HUES64 (cell line): ENCODE measurements at regions not wholly inside any gene's neighbourhood (a gene's known extent, or its start where the extent isn't known, plus 50 kb on each side); places are given as distances from the start of the nearest gene placed in this dataset.

Source experiments
- H3K27ac ChIP-seq: 2 replicates; pipeline ENCODE4 v1.7.0; 2013; ENCODE audit warnings: low read depth, low read length, inconsistent platforms
- H3K27me3 ChIP-seq: 2 replicates; pipeline ENCODE4 v1.6.1; 2013; ENCODE audit warnings: mild to moderate bottlenecking, low read length; ENCODE audit not compliant: insufficient read depth
- H3K36me3 ChIP-seq: 2 replicates; pipeline ENCODE4 v1.6.1; 2013; ENCODE audit warnings: mild to moderate bottlenecking, low read length; ENCODE audit not compliant: insufficient read depth
- H3K4me1 ChIP-seq: 2 replicates; pipeline ENCODE4 v1.6.1; 2013; ENCODE audit warnings: mild to moderate bottlenecking, low read length, moderate library complexity; ENCODE audit not compliant: insufficient read depth
- H3K4me3 ChIP-seq: 2 replicates; pipeline ENCODE4 v1.5.1; 2013; ENCODE audit warnings: mild to moderate bottlenecking, low read length, moderate library complexity
- H3K9ac ChIP-seq: 2 replicates; pipeline ENCODE4 v1.6.1; 2013; ENCODE audit warnings: mild to moderate bottlenecking, low read depth, low read length
- H3K9me3 ChIP-seq: 2 replicates; pipeline ENCODE4 v1.6.1; 2013; ENCODE audit warnings: low read depth, low read length; ENCODE audit not compliant: insufficient read depth
- WGBS: fragments of 150-250, 120-280 bp; methylation state at CpG from one replicate; pipeline ENCODE4 v1.1.7; 2013; ENCODE audit warnings: missing lambda C conversion rate; 5-methylcytosine and 5-hydroxymethylcytosine counted together

- Histone ChIP-seq H3K36me3 (no peaks in the 10 kb centered on the region), H3K27me3 (no peaks in the 10 kb centered on the region), H3K9ac (no peak overlapping the region), H3K27ac (no peak overlapping the region), H3K9me3 (no peaks in the 10 kb centered on the region), H3K4me1 (no peaks in the 10 kb centered on the region), H3K4me3 (no peak overlapping the region)
- 92% methylated on average over 4 of the region's 4 CpGs for WGBS
Observed at GRCh38 chr6:113691260-113691656, 165.9 kb upstream of the MARCKS start.

DNA sequence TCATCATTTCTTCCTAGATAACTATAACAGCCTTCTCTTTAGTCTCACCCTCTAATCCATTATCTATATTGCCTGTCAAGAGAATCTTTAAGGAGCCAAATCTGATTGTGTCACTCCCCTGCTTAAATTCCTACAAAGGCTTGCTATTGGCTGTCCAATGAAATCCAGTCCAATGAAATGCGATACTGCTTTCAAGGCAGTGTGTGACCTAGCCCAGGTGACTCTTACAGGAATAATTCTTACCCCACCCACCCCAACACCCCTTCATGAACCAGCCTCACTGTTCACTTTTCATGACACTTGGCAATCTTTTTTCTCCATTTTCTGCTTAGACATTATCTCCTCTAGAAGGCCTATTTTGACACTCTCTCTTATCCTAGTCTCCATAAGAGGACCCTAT lies 163.3 kb upstream of the MARCKS start:
- no peaks in the 10 kb centered on the region for H3K36me3 ChIP-seq
- H3K27me3 ChIP-seq, result no peaks in the 10 kb centered on the region
- H3K27ac ChIP-seq, result no peak overlapping the region
- 95% methylated on average over 1 of the region's 1 CpG for WGBS
- no peaks in the 10 kb centered on the region for H3K9me3 ChIP-seq
- no peak overlapping the region for H3K9ac ChIP-seq
- no peak overlapping the region for H3K4me3 ChIP-seq
- H3K4me1 ChIP-seq, result no peaks in the 10 kb centered on the region

GRCh38 chr6:113694278-113695077 lies 162.7 kb upstream of the MARCKS start:
- 94% methylated on average over 2 of the region's 2 CpGs for WGBS
- no peaks in the 10 kb centered on the region for H3K27me3 ChIP-seq
- no peak overlapping the region for H3K27ac ChIP-seq
- no peaks in the 10 kb centered on the region for H3K4me1 ChIP-seq
- H3K9me3 ChIP-seq, result no peaks in the 10 kb centered on the region
- no peak overlapping the region for H3K9ac ChIP-seq
- no peaks in the 10 kb centered on the region for H3K36me3 ChIP-seq
- no peak overlapping the region for H3K4me3 ChIP-seq

DNA sequence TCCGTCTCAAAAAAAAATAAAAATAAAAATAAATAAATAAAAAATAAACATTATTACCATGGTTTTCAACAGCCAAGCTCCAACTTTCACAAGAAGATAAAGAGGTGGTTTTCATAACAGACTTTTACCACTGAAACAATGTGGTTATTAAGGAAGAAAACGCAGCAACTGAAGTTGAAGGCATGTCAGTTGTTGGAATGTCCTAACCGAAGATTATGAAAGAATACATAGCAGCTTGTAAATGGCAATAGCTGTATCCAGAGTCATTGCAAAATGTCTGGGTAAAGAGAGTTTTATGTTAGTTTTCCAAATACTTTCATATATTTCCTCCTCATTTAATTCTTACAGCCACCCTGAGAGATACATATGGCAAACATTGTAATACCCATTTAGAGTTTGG lies 161.6 kb upstream of the MARCKS start:
- Histone ChIP-seq H3K4me3 (no peak overlapping the region), H3K4me1 (no peaks in the 10 kb centered on the region), H3K9ac (no peak overlapping the region), H3K9me3 (no peaks in the 10 kb centered on the region), H3K27me3 (no peaks in the 10 kb centered on the region), H3K36me3 (no peaks in the 10 kb centered on the region), H3K27ac (no peak overlapping the region)
- WGBS, result 97% methylated on average over 2 of the region's 3 CpGs

DNA sequence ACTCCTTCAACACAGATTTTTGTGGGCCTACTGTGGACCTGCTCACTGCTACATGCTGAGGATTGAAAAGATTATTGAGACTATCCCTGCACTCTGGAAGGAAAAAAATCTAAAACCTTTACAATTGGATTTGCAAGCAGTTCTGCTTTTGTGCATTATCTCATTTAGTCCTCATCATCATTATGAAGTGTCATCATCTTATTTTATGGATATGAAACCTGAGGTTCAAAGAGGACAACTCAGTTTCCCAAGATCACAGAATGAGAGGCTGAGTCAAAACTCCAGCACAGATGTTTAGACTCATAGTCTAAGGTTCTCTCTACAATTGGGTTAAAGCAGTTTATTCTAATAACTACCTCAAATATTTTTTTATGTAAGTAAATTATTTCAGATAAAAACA lies 160.2 kb upstream of the MARCKS start:
- H3K9me3 ChIP-seq, result no peaks in the 10 kb centered on the region
- H3K4me3 ChIP-seq, result no peak overlapping the region
- H3K9ac ChIP-seq, result no peak overlapping the region
- H3K27ac ChIP-seq, result no peak overlapping the region
- H3K4me1 ChIP-seq, result no peaks in the 10 kb centered on the region
- no peaks in the 10 kb centered on the region for H3K27me3 ChIP-seq
- H3K36me3 ChIP-seq, result no peaks in the 10 kb centered on the region

- Histone ChIP-seq H3K27ac (no peak overlapping the region), H3K27me3 (no peaks in the 10 kb centered on the region), H3K9me3 (no peaks in the 10 kb centered on the region), H3K9ac (no peak overlapping the region), H3K4me1 (no peaks in the 10 kb centered on the region), H3K4me3 (no peak overlapping the region), H3K36me3 (no peaks in the 10 kb centered on the region)
- 87% methylated on average over 3 of the region's 4 CpGs for WGBS
Observed at GRCh38 chr6:113697632-113698410, 159.3 kb upstream of the MARCKS start.

- H3K27me3 ChIP-seq, result no peaks in the 10 kb centered on the region
- H3K4me1 ChIP-seq, result no peaks in the 10 kb centered on the region
- no peak overlapping the region for H3K4me3 ChIP-seq
- H3K9ac ChIP-seq, result no peak overlapping the region
- no peak overlapping the region for H3K27ac ChIP-seq
- no peaks in the 10 kb centered on the region for H3K36me3 ChIP-seq
- no peaks in the 10 kb centered on the region for H3K9me3 ChIP-seq
Observed at GRCh38 chr6:113699239-113699638, 157.9 kb upstream of the MARCKS start.

DNA sequence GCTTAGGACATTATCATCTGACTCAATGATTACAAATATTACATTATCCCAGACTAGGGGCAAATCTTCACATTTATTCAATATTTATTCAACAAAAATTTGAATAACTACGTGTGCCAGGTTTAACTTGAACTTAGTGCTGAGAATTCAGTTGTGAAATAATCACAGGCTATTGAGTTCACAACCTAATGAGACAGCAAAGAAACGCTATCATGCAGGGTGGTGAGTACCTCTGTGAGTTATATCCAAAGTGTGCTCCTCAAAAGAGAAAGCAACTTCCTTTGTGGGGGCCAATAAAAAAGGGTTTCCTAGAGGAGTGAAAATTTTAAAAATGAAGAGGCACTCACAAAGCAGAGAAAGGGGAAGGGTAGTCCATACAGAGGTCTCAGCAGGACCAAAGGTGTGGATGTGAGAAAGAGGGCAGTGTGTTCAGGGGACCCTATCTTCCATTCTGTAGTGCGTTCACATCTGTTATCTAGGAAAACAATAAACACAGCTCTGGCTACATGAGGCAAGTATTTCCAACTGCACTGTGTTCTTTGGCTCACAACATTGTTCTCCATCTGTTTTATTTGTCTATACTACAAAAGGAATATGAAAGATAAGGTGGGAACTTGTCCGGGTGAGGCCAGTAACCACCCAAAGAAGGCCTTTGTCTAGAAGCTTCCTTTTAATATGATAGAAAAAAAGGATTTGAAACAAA lies 155.4 kb upstream of the MARCKS start:
- Histone ChIP-seq H3K4me3 (no peak overlapping the region), H3K9me3 (no peaks in the 10 kb centered on the region), H3K27me3 (no peaks in the 10 kb centered on the region), H3K9ac (no peak overlapping the region), H3K36me3 (no peaks in the 10 kb centered on the region), H3K27ac (no peak overlapping the region), H3K4me1 (no peaks in the 10 kb centered on the region)
- 88% methylated on average over 3 of the region's 4 CpGs for WGBS

- Histone ChIP-seq H3K9ac (no peak overlapping the region), H3K9me3 (no peaks in the 10 kb centered on the region), H3K27me3 (no peaks in the 10 kb centered on the region), H3K36me3 (no peaks in the 10 kb centered on the region), H3K4me3 (no peak overlapping the region), H3K27ac (no peak overlapping the region), H3K4me1 (0 out of 2 replicates have a peak, but pooled peaks cover 6% of the 10 kb centered on the region)
- 83% methylated on average over 3 of the region's 3 CpGs for WGBS
Observed at GRCh38 chr6:113707194-113707593, 150.0 kb upstream of the MARCKS start.

- Histone ChIP-seq H3K9me3 (no peaks in the 10 kb centered on the region), H3K36me3 (no peaks in the 10 kb centered on the region), H3K27me3 (no peaks in the 10 kb centered on the region), H3K27ac (no peak overlapping the region), H3K4me3 (no peak overlapping the region), H3K4me1 (0 out of 2 replicates have a peak, but pooled peaks cover 6% of the 10 kb centered on the region), H3K9ac (no peak overlapping the region)
- 90% methylated on average over 5 of the region's 6 CpGs for WGBS
Observed at GRCh38 chr6:113709936-113710509, 147.1 kb upstream of the MARCKS start.

DNA sequence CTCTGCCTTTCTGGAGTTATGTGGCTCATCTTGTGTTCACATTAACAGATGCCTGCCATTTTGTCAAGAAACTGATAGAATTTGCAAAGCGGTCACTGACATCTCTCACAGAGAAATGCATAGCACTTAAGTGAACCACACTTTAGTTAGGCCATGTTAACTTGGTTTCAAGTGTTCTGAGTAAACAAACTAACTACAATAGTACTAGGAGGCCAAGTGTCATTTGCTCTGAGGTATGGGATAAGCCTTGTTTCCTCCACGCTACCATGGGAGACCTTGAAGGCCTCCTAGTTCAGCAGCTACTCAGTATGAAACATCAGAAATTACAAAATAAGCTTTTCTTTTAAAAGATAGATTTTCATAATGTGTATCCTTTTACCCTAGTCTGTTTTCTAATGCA lies 143.5 kb upstream of the MARCKS start:
- Histone ChIP-seq H3K4me1 (no peaks in the 10 kb centered on the region), H3K4me3 (no peak overlapping the region), H3K27ac (no peak overlapping the region), H3K9ac (no peak overlapping the region), H3K27me3 (no peaks in the 10 kb centered on the region), H3K9me3 (no peaks in the 10 kb centered on the region), H3K36me3 (no peaks in the 10 kb centered on the region)
- 98% methylated on average over 2 of the region's 2 CpGs for WGBS
